Posterior cingulate gyrus (tissue), 11 donors: ENCODE measurements at regions not wholly inside any gene's neighbourhood (a gene's known extent, or its start where the extent isn't known, plus 50 kb on each side); places are given as distances from the start of the nearest gene placed in this dataset.
A peak's percentile ranks its signal among the peaks of the same experiment; 100 is the strongest.

Experiments used
- DNase-seq, 10 donors: peaks; one replicate each; pipeline versions ENCODE4 v3.0.0 to v3.0.0-alpha.2; 2020 to 2021; ENCODE audit warnings: mixed read lengths in 3 of 10
- intact Hi-C: fragments of 100-400 bp; cut with DNase I; formaldehyde crosslinking; loops from one replicate; pipeline ENCODE4 v1.15.1; 2023

DNA sequence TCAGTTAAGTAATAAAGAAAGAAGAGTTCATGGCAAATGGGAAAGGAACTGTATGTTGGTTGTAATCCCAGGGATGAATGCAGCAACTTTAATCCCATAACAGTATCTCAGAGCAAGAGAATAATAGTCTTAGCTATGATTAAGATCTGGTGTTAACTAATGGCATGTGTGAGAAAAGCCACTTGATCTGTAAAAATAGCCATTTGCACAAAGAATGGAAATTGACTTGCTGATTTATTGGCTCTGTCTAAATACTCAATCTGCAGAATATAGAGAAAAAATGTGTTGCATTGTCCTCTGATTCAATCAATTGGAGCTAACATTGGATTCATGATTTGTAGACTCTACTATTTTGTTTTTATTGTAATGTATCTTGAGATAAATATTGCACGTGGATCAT is 987.0 kb downstream of the NSUN3 start:
- DNase-seq = no peak
- intact Hi-C loops = no loop called here

DNA sequence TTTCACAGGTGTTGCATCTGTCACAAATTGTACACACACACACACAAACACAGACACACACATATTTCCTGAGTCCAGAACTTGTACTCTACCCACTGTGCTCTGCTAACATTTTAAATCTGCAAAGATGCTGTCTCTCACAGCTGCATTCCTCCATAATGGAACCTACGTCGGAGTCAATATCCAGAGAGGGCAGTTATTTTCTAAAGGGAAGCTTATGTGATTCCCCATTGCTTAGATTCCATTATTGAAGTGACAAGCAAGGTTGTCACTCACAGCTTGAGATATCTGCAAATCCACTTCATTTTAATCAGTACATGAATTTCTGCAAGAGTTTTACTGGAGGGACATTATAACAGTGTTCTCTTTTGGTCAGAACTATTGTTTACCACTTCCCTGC is 992.4 kb downstream of the NSUN3 start:
- intact Hi-C loops = no loop called here
- DNase-seq = no peak

DNA sequence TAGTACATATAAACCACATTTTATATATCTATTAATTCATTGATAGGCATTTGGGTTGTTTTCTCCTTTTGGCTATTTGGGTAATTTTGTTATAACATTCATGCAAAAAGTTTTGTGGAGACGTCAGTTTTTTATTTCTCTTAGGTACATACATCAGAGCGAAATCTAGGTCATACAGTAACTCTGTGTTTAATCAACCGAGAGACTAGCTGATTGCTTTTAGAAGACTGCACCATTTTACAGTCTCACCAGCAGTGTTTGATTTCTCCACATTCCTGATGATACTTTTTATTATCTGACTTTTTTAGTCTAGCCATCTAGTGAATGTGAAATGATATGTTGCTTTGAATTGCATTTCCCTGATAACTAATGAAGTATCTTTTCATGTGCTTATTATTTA is 1019.3 kb downstream of the NSUN3 start:
- DNase-seq = no peak
- intact Hi-C loops = no loop called here

DNA sequence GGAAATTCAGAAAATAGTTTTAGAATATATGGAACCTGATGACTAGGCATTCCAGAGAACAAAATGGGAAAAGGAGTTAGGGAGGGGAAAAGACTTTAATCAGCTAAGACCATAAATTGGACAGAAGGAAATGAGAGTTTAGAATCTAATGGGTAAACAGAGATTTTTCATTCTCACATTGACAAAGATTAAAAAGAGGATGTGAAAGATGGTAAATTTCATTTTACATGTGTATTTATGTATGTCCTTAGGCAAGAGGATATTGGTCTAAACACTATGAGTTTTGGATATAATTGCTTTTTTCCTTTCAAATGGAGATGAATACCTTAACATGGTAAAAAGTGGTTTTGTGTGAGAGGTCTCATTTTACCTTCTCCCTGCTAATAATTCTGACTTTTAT is 1021.9 kb downstream of the NSUN3 start:
- DNase-seq = no peak
- intact Hi-C loops = no loop called here

DNA sequence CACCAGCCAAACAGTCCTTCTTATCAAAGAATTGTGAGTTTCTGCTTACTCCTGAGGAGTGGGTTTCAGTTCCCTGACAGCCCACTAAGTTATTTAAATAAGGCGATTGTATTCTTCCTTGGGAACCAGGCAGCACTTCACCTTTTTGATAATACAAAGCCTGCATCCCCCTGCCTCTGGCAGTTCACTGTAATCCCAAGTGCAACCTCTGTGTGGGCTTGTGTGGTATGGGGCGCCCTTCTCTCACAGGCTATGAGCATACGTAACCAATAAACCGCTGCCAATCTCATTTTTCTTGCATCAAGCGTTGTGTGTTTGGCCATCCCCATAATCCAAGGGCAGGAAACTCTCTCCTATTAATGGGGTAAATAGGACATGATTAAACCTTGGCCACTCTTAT is 1025.6 kb downstream of the NSUN3 start:
- DNase-seq = no peak
- intact Hi-C loops = no loop called here

DNA sequence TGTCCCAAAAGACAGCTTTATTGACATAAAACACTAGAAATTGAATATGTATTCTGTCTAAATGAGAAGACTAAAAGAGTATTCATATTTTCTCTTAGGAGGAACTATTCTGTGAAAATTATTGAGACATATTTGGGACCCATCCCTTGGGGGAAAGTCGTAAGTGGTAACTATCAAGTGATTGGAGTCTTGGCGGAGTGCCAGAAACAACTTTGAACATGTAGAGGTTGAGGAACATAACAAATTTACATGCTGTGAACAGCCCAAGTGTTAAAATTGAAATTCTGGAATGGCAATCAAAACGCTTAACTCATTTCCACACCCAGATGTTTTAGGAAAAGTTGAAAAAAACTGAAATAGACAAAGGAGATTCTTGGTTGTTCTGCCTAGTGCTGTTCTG is 1034.6 kb downstream of the NSUN3 start:
- intact Hi-C loops = no loop called here
- DNase-seq = no peak

DNA sequence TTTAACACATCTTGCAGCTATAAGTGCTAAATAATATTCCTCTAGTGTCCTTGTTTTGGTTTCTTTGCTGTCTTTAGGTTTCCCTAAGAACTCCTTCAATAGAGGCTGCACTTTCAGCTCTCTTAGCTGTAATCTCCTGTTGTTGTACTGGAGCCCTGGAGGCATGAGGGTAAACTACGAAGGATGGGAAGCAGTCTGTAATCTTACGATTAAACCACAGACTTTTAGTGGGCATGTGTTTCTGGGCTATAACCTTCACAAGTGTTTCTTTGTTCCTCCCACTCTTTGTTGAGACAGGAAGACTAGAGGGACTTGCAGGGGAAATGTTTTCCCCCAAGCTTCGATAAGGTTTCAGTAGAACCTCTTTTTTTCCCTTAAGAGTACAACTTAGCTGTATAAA is 1058.1 kb downstream of the NSUN3 start:
- intact Hi-C loops = no loop called here

DNA sequence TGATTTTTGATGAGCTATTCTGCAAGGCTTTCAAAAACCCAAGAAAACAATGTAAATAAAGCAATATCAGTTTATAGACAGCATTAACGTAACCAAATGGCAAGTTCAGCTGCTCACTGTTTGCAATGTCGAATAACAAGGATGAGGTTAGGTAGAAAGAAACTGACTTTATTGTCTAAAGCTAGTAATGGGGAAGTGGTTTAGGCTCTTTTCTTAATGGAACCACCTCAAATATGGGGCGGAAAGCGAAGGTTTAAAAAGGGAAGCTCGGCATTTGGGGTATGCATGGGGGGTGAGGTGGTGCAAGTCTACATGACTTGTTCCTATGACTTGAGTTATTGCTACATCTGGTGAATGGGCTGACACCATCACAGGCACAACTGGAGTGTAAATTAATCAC is 1060.2 kb downstream of the NSUN3 start:
- DNase-seq = no peak

More for the DNA sequence above, 1058.1 kb downstream of the NSUN3 start:
- DNase-seq = no peak

DNA sequence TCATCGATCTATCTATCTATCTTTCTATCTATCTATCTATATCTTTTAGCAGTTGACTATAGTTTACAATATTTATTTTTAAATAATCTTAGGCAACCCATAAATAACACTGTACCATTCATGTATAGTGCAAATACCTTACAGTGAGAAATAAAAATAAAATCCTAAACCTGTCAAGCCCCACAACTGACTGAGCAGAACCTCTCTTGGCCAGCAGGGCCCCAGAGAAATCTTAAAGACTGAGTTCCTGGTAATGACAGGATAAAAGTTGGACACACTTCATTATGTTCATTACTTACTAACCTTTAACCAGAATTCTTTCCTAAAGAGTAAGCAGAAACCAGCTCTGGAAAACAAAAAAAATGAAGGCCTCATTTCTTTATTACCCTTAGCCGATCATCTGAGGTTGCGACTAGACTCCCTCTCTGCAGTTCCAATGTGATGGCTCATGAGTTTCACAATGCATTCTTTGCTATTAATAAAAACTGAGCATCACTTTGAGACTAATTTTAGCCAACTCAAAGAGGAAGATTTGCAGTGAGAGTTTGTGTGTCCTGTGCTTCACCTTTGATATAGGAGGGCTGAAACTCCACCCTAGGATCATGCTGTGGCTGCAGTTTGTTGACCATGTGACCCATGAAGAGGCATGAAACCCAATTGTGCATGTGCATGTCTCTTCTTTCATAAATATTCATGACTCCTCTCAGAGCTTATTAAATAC is 1072.0 kb downstream of the NSUN3 start:
- DNase-seq = no peak
- intact Hi-C loops = no loop called here

More for the DNA sequence above, 1060.2 kb downstream of the NSUN3 start:
- intact Hi-C loops = no loop called here

DNA sequence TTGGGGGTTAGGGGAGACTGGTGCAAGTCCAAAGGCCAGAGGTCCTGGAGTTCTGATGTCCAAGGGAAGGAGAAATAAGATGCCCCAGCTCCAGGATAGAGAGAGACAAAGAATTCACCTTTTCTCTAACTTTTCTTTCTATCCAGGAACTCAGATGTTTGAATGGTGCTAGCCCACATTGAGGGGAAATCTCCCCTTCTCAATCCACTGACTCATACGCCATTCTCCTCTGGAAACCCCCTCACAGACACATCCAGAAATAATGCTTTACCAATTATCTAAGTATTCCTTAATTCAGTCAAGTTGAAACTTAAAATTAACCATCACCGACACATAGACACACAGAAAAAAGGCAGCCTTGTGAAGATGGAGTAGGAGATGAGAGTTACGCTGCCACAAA is 1085.2 kb downstream of the NSUN3 start:
- intact Hi-C loops = no loop called here
- DNase-seq = no peak

DNA sequence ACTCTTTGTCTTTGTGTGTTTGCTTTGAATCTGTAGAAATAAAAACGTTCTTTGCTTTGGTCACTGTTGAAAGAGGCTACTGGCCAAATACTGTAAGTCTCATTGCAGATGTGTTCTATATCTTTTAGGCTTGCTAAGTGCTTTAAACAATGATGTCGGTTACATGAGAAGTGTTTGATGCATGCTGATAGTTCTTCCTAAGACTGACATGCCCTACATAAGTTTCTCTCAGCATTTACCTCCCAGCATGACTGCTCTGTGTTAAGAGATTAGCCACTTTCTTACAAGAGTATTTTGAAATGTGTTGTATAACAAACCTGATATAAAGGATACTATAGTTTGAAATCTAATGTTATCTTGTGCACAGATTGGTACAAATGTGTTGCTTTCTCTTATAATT is 1088.7 kb downstream of the NSUN3 start:
- intact Hi-C loops = no loop called here
- DNase-seq = no peak

DNA sequence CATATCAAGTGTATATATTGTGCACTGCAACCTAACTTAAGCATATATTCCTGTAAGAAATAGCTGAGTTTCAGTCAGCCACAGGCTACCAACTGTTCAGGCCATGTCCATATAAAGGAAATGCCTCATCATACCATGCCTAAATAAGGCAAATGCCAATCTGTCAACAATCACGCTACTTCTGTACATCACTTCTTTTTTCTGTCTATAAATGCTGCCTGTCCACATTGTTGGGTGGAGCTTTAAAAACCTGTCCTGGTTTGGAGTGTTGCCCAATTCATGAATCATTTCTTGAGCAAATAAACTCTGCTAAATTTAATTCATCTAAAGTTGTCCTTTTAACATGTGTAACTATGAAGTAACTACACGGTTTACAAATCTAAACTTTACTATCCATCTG is 1091.9 kb downstream of the NSUN3 start:
- intact Hi-C loops = no loop called here
- no peak for DNase-seq

DNA sequence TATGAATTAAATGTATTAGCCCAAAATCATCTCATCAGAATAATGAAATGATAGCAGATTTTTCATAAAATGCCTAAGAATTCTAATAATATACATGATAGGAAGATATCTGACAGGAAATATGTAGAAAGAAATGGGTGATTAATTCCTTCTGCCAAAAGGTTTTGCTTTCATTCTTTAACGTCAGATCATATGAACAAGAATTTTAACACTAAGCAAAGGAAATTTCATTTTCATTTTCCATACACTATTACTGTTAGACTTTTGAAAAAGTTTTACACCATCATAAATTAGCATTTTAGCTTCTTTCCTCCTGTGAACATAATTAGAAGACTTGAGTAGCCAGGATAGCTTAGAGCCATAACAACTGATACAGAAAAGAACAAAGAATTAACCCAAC is 1099.9 kb downstream of the NSUN3 start:
- DNase-seq = no peak
- intact Hi-C loops = no loop called here

DNA sequence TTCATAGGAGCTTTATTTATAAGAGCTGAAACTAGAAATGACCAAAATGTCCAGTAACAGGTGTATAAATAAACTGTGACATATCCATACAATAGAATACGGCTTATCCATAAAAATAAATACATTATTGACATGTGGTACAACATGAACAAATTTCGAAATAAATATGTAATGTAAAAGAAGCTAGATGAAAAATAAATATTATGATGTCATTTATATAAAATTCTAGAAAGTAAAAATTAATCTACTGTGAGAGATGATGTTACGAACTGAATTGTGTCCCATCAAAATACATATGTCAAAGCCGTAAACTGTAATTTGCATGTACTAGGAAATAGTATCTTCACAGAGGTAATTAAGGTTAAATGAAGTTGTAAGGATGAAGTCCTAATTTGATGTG is 1104.9 kb downstream of the NSUN3 start:
- no peak for DNase-seq
- intact Hi-C loops = no loop called here

DNA sequence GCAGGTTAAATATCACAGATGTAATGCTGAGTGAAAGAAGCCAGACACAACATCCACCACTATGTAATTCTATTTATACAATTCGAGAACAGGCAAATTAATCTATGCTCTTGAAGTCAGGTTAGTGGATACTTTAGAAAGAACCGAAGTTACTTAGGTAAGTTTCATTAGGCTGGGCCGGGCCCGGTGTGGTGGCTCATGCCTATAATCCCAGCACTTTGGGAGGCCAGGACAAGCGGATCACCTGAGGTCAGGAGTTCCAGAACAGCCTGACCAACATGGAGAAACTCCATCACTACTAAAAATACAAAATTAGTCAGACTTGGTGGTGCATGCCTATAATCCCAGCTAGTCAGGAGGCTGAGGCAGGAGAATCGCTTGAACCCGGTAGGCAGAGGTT is 1105.7 kb downstream of the NSUN3 start:
- DNase-seq = peak in 3 of 10 donors; percentile 46 to 66 (median 62)
- intact Hi-C loops = no loop called here

DNA sequence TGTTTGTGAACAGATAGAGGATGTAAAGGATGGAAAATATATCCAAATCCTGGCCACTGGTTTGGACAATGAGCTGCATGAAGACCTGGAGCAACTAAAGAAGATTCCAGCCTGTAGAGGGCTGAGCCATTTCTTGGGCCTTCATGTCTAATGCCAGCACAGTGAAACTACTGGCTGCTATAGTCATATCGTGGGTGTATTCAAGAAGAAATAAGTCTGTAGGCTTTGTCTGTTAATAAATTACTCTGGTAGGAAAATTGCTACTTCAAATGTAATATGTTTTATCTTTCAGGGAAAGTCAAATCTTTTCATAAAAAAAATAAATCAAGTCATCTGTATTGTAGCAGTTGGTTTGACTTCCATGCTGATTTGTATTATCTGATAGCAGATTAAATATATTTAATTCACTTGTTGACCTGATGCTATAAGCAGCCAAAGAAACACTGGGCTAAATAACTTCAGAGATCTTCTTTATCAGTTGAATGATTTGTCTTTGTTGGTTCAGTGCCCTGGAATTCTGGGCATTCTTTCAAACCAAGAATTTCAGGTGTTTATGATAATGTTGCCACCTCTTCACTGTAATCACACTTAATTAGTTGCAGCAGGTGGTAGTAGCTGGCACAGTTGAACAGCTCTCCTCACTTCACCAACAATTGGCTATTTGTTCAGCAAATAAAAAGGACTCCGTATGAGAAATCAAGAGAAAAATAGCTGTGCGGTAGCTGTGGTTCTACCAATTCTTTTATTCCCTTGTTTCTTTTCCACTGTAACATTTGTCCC is 1109.5 kb downstream of the NSUN3 start:
- intact Hi-C loops = no loop called here
- DNase-seq = no peak

DNA sequence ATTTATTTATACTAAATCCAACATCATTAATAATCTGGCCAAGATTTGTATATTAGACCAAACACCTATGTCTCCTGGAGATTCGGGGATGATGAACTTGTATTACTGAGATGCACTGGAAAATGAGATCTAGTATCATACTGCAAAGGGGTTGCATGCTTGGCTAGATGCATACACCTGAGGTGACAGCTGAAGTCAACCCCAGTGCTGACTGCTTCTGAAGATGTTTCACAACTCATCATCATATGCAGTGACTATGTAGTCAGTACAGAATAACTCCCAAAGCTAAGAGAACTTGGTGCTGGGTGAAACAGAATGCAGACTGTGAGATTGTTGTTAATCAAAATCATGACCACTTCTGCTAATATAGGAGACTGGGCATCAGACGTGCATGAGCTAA is 1114.2 kb downstream of the NSUN3 start:
- DNase-seq = no peak
- intact Hi-C loops = no loop called here

DNA sequence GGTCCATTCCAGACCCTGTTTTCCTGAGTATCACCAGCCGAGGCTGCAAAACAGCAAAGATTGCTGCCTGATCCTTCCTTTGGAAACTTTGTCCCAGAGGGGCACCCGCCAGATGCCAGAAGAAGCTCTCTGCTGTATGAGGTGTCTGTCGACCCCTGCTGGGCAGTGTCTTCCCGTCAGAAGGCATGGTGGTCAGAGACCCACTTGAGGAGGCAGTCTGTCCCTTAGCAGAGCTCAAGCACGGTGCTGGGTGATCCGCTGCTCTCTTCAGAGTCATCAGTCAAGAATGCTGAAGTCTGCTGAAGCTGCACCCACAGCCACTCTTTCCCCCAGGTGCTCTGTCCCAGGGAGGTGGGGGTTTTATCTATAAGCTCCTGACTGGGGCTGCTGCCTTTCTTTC is 1121.2 kb downstream of the NSUN3 start:
- intact Hi-C loops = no loop called here
- peak in 2 of 10 donors; percentile 16 to 67 for DNase-seq

DNA sequence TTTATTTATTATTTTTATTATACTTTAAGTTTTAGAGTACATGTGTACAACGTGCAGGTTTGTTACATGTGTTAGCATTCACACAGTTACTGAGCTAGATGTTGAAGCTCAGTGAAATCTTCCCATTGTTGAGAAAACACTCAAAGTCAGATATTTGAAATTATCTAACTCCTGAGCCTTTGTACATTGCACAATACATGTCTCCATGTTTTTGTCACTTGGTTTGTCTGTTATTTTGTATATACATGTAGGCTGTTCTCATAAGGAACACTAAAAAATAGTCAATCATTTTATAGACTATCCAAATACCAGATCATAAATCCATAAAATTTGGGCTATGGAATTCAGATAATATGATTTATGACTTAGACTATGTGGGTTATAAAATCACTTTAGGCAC is 1126.5 kb downstream of the NSUN3 start:
- intact Hi-C loops = no loop called here
- DNase-seq = no peak

DNA sequence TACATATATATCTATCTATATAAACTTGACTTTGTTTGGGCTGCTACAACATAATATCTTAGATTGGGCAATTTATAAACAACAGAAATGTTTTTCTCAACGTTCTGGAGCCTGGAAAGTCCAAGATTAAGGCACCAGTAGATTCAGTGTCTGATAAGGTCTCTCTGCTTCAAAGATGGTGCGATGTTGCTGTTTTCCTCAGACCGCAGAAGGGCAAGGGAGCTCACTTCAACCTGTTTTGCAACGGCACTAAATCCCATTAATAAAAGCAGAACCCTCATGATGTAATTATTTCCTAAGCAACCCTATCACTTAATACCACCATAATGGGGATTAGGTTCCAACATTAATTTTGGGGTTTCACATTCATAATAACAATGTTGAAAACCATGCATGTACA is 1134.8 kb downstream of the NSUN3 start:
- no peak for DNase-seq
- intact Hi-C loops = no loop called here

DNA sequence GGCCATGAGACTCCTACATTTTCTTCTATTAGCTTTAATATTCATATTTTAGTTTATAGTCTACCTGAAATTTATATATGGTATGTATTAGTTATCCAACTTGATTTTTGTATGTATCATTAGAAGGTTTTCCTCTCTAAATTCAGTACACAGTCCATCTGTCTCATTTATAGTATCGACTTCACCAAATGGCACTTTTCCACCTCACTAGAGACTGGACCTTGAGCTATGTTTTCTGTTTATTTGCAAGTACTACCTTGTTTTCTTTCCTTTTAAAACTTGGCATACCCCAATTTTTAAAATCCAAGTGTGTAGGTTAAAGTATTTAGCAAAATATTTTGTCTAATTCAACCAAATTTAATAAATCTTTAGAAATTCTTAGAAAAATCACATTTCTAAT is 1137.5 kb downstream of the NSUN3 start:
- intact Hi-C loops = no loop called here
- no peak for DNase-seq

DNA sequence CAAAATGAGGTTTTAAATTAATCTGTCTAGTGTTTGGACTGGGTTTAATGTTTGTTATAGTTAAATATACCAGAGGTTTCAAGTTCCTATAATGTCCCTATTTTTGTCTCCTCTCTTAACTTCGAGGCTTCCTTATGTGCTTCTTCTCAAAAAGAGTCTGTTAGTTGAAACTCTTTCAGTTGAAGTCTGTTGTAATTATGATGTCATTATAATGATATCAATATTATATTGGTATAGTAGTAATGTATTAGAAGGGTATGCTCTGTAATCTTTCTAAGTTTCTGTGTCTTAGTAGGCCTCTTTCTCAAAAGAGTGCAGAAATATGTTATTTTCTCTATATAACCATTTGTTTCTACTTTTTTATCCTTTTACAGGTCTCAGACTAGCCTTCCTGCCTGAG is 1148.0 kb downstream of the NSUN3 start:
- DNase-seq = no peak
- intact Hi-C loops = no loop called here
